ENCODE measurements at regions not wholly inside any gene's neighbourhood (a gene's known extent, or its start where the extent isn't known, plus 50 kb on each side); places are given as distances from the start of the nearest gene placed in this dataset.

GRCh38 chr11:71081704-71082230, 170.6 kb downstream of the SHANK2 start:
- H3K4me1 ChIP-seq (ENCODE audit: low read length) = no peaks in the 10 kb centered on the region
- peaks cover 2% of the 10 kb centered on the region; the same call in 1 of the 2 replicates for H4K20me1 ChIP-seq (ENCODE audit: insufficient read depth, low read length)

GRCh38 chr11:71080239-71081097, 171.9 kb downstream of the SHANK2 start:
- H3K9ac ChIP-seq (ENCODE audit: low read length) = no peak overlapping the region
- H3K4me3 ChIP-seq (ENCODE audit: low read length) = no peak overlapping the region
- H3K4me1 ChIP-seq (ENCODE audit: low read length) = no peaks in the 10 kb centered on the region
- no peaks in the 10 kb centered on the region for H3K9me3 ChIP-seq (ENCODE audit: insufficient read depth, low read length)
- H3K27me3 ChIP-seq (ENCODE audit: low read depth, low read length) = peaks cover 19% of the 10 kb centered on the region
- H4K20me1 ChIP-seq (ENCODE audit: insufficient read depth, low read length) = no peaks in the 10 kb centered on the region; the same call in 1 of the 2 replicates
- H3K36me3 ChIP-seq (replicated peaks; ENCODE audit: low read depth, low read length) = no peaks in the 10 kb centered on the region
- TF ChIP-seq CTCF (IDR thresholded peaks at IDR 0.05; ENCODE audit: low read depth, low read length) (peak; percentile 98), EZH2phosphoT487 (IDR thresholded peaks at IDR 0.05; ENCODE audit: low read depth) (no peak)
- H3K4me2 ChIP-seq (ENCODE audit: low read length) = no peak overlapping the region
- H3K27ac ChIP-seq (ENCODE audit: low read length) = no peak overlapping the region
- no peaks in the 10 kb centered on the region for H3K79me2 ChIP-seq (ENCODE audit: low read length)
- H2AFZ ChIP-seq (ENCODE audit: low read depth, low read length) = no peak overlapping the region

More at GRCh38 chr11:71081704-71082230, 170.6 kb downstream of the SHANK2 start:
- Histone ChIP-seq H3K4me3 (ENCODE audit: low read length) (no peak overlapping the region), H3K79me2 (ENCODE audit: low read length) (no peaks in the 10 kb centered on the region), H3K9me3 (ENCODE audit: insufficient read depth, low read length) (no peaks in the 10 kb centered on the region), H3K27ac (ENCODE audit: low read length) (no peak overlapping the region), H3K36me3 (replicated peaks; ENCODE audit: low read depth, low read length) (no peaks in the 10 kb centered on the region), H3K27me3 (ENCODE audit: low read depth, low read length) (peaks cover 11% of the 10 kb centered on the region), H3K9ac (ENCODE audit: low read length) (no peak overlapping the region), H3K4me2 (ENCODE audit: low read length) (no peak overlapping the region), H2AFZ (ENCODE audit: low read depth, low read length) (no peak overlapping the region)
- no peak for TF ChIP-seq EZH2phosphoT487 (IDR thresholded peaks at IDR 0.05; ENCODE audit: low read depth)
- no peak for TF ChIP-seq CTCF (IDR thresholded peaks at IDR 0.05; ENCODE audit: low read depth, low read length)

GRCh38 chr11:71079795-71080194, 172.6 kb downstream of the SHANK2 start:
- Histone ChIP-seq H4K20me1 (ENCODE audit: insufficient read depth, low read length) (no peaks in the 10 kb centered on the region; the same call in 1 of the 2 replicates), H3K9me3 (ENCODE audit: insufficient read depth, low read length) (no peaks in the 10 kb centered on the region), H3K27me3 (ENCODE audit: low read depth, low read length) (peaks cover 19% of the 10 kb centered on the region), H3K36me3 (replicated peaks; ENCODE audit: low read depth, low read length) (no peaks in the 10 kb centered on the region), H3K9ac (ENCODE audit: low read length) (no peak overlapping the region), H3K79me2 (ENCODE audit: low read length) (no peaks in the 10 kb centered on the region), H3K4me1 (ENCODE audit: low read length) (no peaks in the 10 kb centered on the region), H3K4me2 (ENCODE audit: low read length) (no peak overlapping the region), H2AFZ (ENCODE audit: low read depth, low read length) (no peak overlapping the region), H3K27ac (ENCODE audit: low read length) (no peak overlapping the region), H3K4me3 (ENCODE audit: low read length) (no peak overlapping the region)
- no peak for TF ChIP-seq CTCF (IDR thresholded peaks at IDR 0.05; ENCODE audit: low read depth, low read length)
- no peak for TF ChIP-seq EZH2phosphoT487 (IDR thresholded peaks at IDR 0.05; ENCODE audit: low read depth)

GRCh38 chr11:71078482-71078881, 173.9 kb downstream of the SHANK2 start:
- TF ChIP-seq CTCF (IDR thresholded peaks at IDR 0.05; ENCODE audit: low read depth, low read length) = no peak
- TF ChIP-seq EZH2phosphoT487 (IDR thresholded peaks at IDR 0.05; ENCODE audit: low read depth) = no peak
- Histone ChIP-seq H3K9me3 (ENCODE audit: insufficient read depth, low read length) (no peaks in the 10 kb centered on the region), H3K4me3 (ENCODE audit: low read length) (no peak overlapping the region), H3K79me2 (ENCODE audit: low read length) (no peaks in the 10 kb centered on the region), H3K9ac (ENCODE audit: low read length) (no peak overlapping the region), H3K27me3 (ENCODE audit: low read depth, low read length) (peaks cover 24% of the 10 kb centered on the region), H2AFZ (ENCODE audit: low read depth, low read length) (no peak overlapping the region), H3K4me1 (ENCODE audit: low read length) (no peaks in the 10 kb centered on the region), H4K20me1 (ENCODE audit: insufficient read depth, low read length) (no peaks in the 10 kb centered on the region; the same call in 1 of the 2 replicates), H3K36me3 (replicated peaks; ENCODE audit: low read depth, low read length) (no peaks in the 10 kb centered on the region), H3K4me2 (ENCODE audit: low read length) (no peak overlapping the region), H3K27ac (ENCODE audit: low read length) (no peak overlapping the region)

Measured in OCI-LY3 (cell line).